Hepatocyte (in vitro differentiated cells): ENCODE measurements at regions not wholly inside any gene's neighbourhood (a gene's known extent, or its start where the extent isn't known, plus 50 kb on each side); places are given as distances from the start of the nearest gene placed in this dataset.

Experiments
- DNase-seq: peaks from one replicate; pipeline ENCODE4 v3.0.0-alpha.2; 2016; ENCODE audit warnings: low spot score
- H2AFZ ChIP-seq: fragments of 200-600 bp; sonication (generic); 2 replicates; pipeline ENCODE4 v1.6.0; 2016; ENCODE audit warnings: antibody characterized with exemption, mild to moderate bottlenecking
- H3K27ac ChIP-seq: fragments of 200-600 bp; sonication (generic); 2 replicates; pipeline ENCODE4 v1.5.1; 2016; ENCODE audit warnings: mild to moderate bottlenecking
- H3K27me3 ChIP-seq: fragments of 200-600 bp; sonication (generic); 2 replicates; pipeline ENCODE4 v1.6.1; 2016
- H3K36me3 ChIP-seq: fragments of 200-600 bp; sonication (generic); replicated peaks from 2 replicates; pipeline ENCODE4 v1.5.1; 2016; ENCODE audit warnings: low read depth; ENCODE audit not compliant: insufficient read depth
- H3K4me1 ChIP-seq: fragments of 200-600 bp; sonication (generic); 2 replicates; pipeline ENCODE4 v1.5.1; 2016; ENCODE audit warnings: mild to moderate bottlenecking, moderate library complexity; ENCODE audit not compliant: insufficient read depth
- H3K4me2 ChIP-seq: fragments of 200-600 bp; sonication (generic); 2 replicates; pipeline ENCODE4 v1.6.0; 2016
- H3K4me3 ChIP-seq: fragments of 200-600 bp; sonication (generic); 2 replicates; pipeline ENCODE4 v1.5.1; 2016; ENCODE audit warnings: mild to moderate bottlenecking
- H3K79me2 ChIP-seq: fragments of 200-600 bp; sonication (generic); 2 replicates; pipeline ENCODE4 v1.6.0; 2017; ENCODE audit warnings: mild to moderate bottlenecking
- H3K9me2 ChIP-seq: fragments of 200-600 bp; sonication (generic); replicated peaks from 2 replicates; pipeline ENCODE4 v1.6.0; 2017; ENCODE audit warnings: mild to moderate bottlenecking; ENCODE audit not compliant: insufficient read depth
- H3K9me3 ChIP-seq: fragments of 200-600 bp; sonication (generic); 2 replicates; pipeline ENCODE4 v1.5.1; 2016; ENCODE audit warnings: low read depth, mild to moderate bottlenecking
- H4K20me1 ChIP-seq: fragments of 200-600 bp; sonication (generic); 2 replicates; pipeline ENCODE4 v1.6.0; 2016; ENCODE audit warnings: mild to moderate bottlenecking; ENCODE audit not compliant: insufficient read depth, poor library complexity, severe bottlenecking
- CTCF ChIP-seq: fragments of 200-600 bp; sonication (generic); IDR thresholded peaks from 2 replicates; pipeline ENCODE4 v1.5.1; 2016; ENCODE audit warnings: antibody characterized with exemption, mild to moderate bottlenecking; ENCODE audit not compliant: poor library complexity
- EZH2 ChIP-seq: fragments of 200-600 bp; sonication (generic); IDR thresholded peaks from 2 replicates; pipeline ENCODE4 v1.6.1; 2016; ENCODE audit warnings: antibody characterized with exemption, mild to moderate bottlenecking, borderline replicate concordance
- EZH2phosphoT487 ChIP-seq: fragments of 200-600 bp; sonication (generic); IDR thresholded peaks from one replicate; pipeline ENCODE4 v1.6.1; 2018; ENCODE audit warnings: antibody characterized with exemption, mild to moderate bottlenecking, low read depth, moderate library complexity; ENCODE audit not compliant: unreplicated experiment, severe bottlenecking
- WGBS: methylation state at CpG from one replicate; pipeline ENCODE4 v1.1.6; 2016; ENCODE audit warnings: low lambda C conversion rate; ENCODE audit errors: missing lambda C conversion rate; 5-methylcytosine and 5-hydroxymethylcytosine counted together

- Histone ChIP-seq H3K4me1 (peaks cover 2% of the 10 kb centered on the region), H2AFZ (no peak overlapping the region), H3K27ac (no peak overlapping the region), H3K4me3 (no peak overlapping the region), H3K9me3 (no peaks in the 10 kb centered on the region), H3K27me3 (no peaks in the 10 kb centered on the region), H3K4me2 (no peak overlapping the region), H4K20me1 (no peaks in the 10 kb centered on the region), H3K79me2 (no peaks in the 10 kb centered on the region), H3K36me3 (peaks cover under 1% of the 10 kb centered on the region), H3K9me2 (no peaks in the 10 kb centered on the region)
- no peak for DNase-seq
- TF ChIP-seq EZH2 (no peak), EZH2phosphoT487 (no peak), CTCF (no peak)
- 94% methylated on average over 2 of the region's 2 CpGs for WGBS
These were observed 402.3 kb upstream of the USP24 start for GRCh38 chr1:55617288-55617982.

DNA sequence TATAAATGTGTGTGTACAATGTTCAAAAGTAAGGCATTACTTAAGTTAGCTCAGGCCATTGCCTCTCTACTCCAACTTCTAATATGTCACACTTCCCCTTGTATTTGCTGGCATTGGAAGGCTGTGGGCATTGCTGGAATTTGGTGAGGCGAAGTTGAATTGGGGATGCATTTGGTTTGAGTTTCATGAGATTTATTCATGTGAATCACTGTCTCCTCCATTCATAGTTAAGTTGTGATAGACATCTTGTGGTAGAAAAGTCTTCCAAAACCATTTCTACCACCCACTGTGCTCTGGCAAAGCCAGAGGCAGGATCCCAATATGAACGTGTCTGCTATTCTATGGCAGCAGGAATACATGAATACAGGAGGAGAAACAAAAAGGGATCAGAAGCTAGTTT lies 397.8 kb upstream of the USP24 start:
- DNase-seq: no peak
- no peak for TF ChIP-seq CTCF
- no peak for TF ChIP-seq EZH2
- no peak for TF ChIP-seq EZH2phosphoT487
- 70% methylated on average over 2 of the region's 2 CpGs for WGBS
- peaks cover 3% of the 10 kb centered on the region for H3K36me3 ChIP-seq
- H2AFZ ChIP-seq: no peak overlapping the region
- H3K9me3 ChIP-seq: no peaks in the 10 kb centered on the region
- H3K4me2 ChIP-seq: no peak overlapping the region
- no peak overlapping the region for H3K27ac ChIP-seq
- H3K4me3 ChIP-seq: no peak overlapping the region
- H3K9me2 ChIP-seq: no peaks in the 10 kb centered on the region
- H3K79me2 ChIP-seq: no peaks in the 10 kb centered on the region
- H3K27me3 ChIP-seq: no peaks in the 10 kb centered on the region
- H3K4me1 ChIP-seq: no peaks in the 10 kb centered on the region
- no peaks in the 10 kb centered on the region for H4K20me1 ChIP-seq

DNA sequence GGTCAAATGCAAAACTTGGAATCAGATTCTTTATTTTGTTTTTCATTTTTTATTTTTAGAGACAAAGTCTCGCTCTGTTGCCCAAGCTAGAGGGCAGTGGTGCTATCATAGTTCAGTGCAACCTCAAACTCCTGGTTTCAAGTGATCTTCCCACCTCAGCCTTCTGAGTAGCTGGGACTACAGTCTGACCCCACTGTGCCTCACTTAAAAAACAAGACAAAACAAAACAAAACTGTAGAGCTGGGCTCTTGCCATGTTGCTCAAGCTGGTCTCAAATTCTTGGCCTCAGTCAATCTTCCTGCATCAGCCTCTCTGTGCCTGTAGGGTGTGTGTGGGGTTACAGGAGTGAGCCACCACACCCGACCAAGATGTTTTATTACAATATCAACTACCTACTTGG lies 396.0 kb upstream of the USP24 start:
- Histone ChIP-seq H3K36me3 (peaks cover 3% of the 10 kb centered on the region), H3K9me3 (no peaks in the 10 kb centered on the region), H3K27me3 (no peaks in the 10 kb centered on the region), H3K27ac (no peak overlapping the region), H4K20me1 (no peaks in the 10 kb centered on the region), H3K4me2 (no peak overlapping the region), H3K4me1 (no peaks in the 10 kb centered on the region), H3K79me2 (no peaks in the 10 kb centered on the region), H2AFZ (no peak overlapping the region), H3K4me3 (no peak overlapping the region), H3K9me2 (no peaks in the 10 kb centered on the region)
- TF ChIP-seq EZH2phosphoT487 (no peak), CTCF (peak; percentile 3)
- WGBS: 96% methylated on average over 2 of the region's 2 CpGs
- DNase-seq: no peak

GRCh38 chr1:55610203-55610602 lies 395.0 kb upstream of the USP24 start:
- Histone ChIP-seq H3K4me2 (no peak overlapping the region), H3K4me3 (no peak overlapping the region), H3K9me2 (no peaks in the 10 kb centered on the region), H2AFZ (no peak overlapping the region), H3K9me3 (no peaks in the 10 kb centered on the region), H4K20me1 (no peaks in the 10 kb centered on the region), H3K79me2 (no peaks in the 10 kb centered on the region), H3K4me1 (no peaks in the 10 kb centered on the region), H3K27ac (peak overlapping the region; percentile 23), H3K36me3 (peaks cover 3% of the 10 kb centered on the region), H3K27me3 (no peaks in the 10 kb centered on the region)
- no peak for DNase-seq
- no peak for TF ChIP-seq EZH2
- WGBS: 58% methylated on average over 3 of the region's 3 CpGs
